Fibroblast of skin of left biceps (primary cell): ENCODE measurements at regions not wholly inside any gene's neighbourhood (a gene's known extent, or its start where the extent isn't known, plus 50 kb on each side); places are given as distances from the start of the nearest gene placed in this dataset.
"Not testable (repeated sequence)": the region's sequence is repeated elsewhere in the genome, so short reads cannot be mapped to it uniquely, and the experiment has no call there.

Experiments used
- DNase-seq, 2 experiments: peaks; one replicate each; pipeline ENCODE4 v3.0.0-alpha.2; 2013; ENCODE audit warnings: low read depth in 2 of 2

GRCh38 chr18:4544142-4544541, 89.0 kb upstream of the DLGAP1 start:
- no peak for DNase-seq

DNA sequence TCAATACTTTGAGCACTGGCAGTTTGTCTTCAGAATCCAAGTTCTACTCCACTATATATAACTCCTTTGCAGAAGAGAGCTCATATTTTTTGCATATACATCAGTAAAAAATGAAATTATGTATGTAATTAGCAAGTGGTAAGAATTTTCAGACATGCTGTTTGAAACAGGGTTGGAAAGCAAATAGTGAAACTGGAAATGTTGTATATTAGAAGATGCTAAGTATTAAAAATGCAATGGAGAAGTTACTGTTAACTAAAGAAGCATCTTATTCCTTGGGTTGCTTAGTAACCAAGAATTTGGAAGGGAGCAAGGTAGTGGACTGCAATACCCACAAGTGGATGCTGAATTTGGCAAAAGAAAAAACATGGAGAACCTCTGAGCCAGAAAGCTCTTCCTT, 88.6 kb upstream of the DLGAP1 start:
- no peak for DNase-seq

GRCh38 chr18:4541588-4541987, 86.5 kb upstream of the DLGAP1 start:
- DNase-seq = no peak

DNA sequence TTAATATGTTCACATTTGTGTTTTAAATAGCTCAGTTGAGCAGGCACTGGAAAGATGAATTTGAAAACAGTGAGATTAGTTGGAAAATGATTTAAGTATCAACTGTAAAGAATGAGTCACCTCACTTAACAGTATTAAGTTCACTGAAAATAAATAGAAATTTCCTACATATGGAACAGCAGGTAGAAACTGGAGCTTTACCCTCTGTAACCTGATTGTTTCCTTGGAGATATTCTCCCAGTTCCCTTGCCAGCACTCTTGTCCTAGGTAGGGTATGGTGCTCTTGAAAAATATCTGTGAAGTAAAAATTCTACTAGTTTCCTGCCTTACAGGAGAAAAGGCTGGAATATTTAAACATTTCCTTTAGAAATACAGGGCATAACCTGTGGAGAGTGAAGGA, 81.3 kb upstream of the DLGAP1 start:
- no peak for DNase-seq

GRCh38 chr18:4528405-4528804, 73.3 kb upstream of the DLGAP1 start:
- DNase-seq = no peak

DNA sequence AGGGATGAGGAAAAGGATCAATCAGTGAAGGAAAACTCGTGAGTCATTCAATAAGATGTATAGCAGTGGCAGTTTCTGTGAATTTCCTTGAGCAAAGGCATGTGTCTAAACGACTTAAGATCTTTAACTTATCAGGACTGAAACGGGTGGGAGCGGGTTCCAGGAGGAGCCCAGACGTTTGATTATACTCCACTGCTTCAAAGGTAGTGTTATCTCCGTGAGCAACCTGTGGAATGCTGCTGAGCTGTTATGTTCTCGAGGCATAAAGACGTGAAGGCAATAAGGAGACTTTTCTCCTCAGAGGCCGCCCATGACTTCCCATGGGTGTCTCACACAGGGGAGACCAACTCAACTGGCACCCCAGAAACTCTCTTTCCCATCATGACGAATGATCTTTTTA, 72.7 kb upstream of the DLGAP1 start:
- DNase-seq = not testable (repeated sequence)

DNA sequence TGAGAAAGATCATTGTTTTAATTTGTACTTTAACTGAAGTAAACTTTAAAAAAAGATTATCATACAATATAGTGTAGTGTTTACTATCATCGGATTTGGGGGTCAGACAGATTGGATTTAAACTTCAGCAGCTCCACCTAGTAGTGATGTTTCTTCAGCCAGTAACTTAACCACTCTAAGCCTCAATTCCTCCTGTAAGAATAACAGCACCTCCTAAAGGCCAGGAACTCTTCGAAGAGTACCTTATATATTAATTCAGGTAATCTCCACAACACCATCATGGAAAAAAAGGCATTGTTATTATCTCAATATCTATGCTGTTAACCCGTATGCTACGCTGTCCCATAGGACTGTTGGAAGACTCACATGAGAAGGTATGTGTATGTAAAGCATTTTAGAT, 69.0 kb upstream of the DLGAP1 start:
- DNase-seq = no peak

DNA sequence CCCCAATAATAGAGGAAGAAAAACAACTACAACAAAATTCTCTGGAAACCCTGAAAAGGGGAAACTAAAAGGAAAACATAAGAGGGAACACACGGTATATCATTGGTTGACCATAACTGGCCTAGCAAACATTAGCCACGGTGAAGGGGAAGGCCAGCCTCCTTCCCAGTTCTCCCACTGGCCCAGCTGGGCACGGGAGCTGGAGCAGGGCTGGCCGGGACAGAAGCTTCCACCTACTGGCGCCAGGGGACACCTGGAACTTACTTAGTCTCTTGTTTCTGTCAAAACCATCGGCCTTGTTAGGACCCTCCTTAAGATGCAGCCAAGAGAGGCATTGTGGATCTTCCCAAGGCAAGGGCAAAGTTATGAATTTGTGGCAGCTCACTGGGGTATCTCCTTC, 56.1 kb upstream of the DLGAP1 start:
- no peak for DNase-seq

GRCh38 chr18:4510711-4511110, 55.6 kb upstream of the DLGAP1 start:
- no peak for DNase-seq

- no peak for DNase-seq
These were observed 55.1 kb upstream of the DLGAP1 start for GRCh38 chr18:4510160-4510559.
